Ammon's horn (tissue), 1 donor: ENCODE measurements at regions not wholly inside any gene's neighbourhood (a gene's known extent, or its start where the extent isn't known, plus 50 kb on each side); places are given as distances from the start of the nearest gene placed in this dataset.
A peak's percentile ranks its signal among the peaks of the same experiment; 100 is the strongest.

Experiments used
- DNase-seq: peaks from one replicate; pipeline ENCODE4 v3.0.0-alpha.2; 2016; ENCODE audit warnings: low spot score

DNA sequence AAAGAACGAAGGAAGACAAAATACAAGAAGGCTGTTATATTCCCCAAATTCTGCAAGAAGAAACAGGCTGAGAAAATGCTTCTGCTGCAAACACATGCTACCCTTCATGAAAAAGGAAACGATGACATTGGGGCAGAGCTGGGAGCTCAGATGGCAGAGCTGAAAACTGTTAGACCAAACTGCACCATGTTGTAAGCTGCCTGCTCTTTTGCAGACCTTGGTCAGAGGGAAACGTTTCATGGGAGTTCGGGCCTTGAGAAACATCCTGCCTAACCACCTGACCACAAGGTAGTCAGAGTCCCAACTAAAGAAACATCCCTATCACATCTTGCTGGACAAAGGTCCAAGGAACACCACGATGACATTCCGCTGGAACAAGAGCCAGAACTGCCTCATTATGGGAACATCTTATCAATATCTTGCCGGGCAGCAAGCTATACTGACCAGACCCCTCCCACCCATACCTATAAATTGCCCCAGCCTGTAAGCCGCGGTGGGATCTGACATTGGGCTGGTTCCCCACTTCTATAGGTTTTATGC is 110.7 kb upstream of the CTSC start:
- DNase-seq: no peak

GRCh38 chr11:88447281-88447680 is 109.7 kb upstream of the CTSC start:
- no peak for DNase-seq

DNA sequence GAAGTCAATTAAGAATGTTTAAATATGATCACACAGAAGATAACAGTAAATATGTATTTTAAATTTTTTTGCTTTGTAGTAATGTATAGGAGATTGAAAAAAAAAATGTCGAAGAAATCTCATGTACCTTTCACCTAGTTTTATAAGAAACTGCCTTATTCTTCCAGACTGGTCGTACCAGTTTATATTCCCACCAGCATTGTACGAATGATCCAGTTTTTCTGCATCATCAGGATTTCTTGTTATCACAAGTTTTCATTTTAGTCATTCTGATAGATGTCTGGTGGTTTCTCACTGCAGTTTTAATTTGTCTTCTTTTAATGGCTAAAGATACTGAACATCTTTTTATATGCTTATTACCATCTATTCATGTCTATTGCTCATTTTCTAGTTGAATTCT is 101.8 kb upstream of the CTSC start:
- DNase-seq: no peak

- no peak for DNase-seq
Measured at GRCh38 chr11:88438721-88439120, 101.2 kb upstream of the CTSC start.

GRCh38 chr11:88435415-88435814 is 97.9 kb upstream of the CTSC start:
- no peak for DNase-seq

- no peak for DNase-seq
Measured at GRCh38 chr11:88434333-88434976, 96.9 kb upstream of the CTSC start.

DNA sequence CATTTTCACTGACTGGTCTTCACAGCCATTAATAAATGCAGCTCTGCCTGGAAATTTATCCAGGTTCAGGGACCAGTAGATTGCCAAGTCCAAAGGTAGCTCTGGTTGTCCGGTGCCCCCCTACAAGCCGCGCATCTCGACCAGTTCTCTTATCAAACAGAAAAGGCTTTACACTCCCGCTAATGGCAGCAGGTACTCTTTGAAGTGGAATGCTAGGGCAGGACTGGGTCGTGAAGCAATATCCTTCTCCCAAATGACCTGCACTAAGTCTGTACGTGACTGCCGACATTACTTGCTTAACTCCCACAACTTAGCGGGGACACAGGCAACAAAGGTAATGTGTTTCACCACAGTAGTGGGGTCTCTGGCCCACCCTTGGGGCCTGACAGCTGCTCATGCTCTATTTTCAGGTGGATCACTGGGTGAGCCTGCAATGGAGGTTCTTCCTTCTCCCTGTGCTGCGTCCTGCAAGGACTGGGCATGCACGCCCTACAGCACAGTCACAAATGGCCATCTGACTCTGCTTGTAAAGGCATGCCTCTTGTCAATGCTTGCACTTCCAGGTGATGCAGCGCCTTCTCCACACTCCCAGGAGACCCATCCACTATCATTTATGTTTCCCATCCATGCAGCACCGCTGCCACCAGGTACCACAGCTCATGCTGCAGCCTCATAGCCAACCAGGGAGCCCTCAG is 96.1 kb upstream of the CTSC start:
- no peak for DNase-seq

- no peak for DNase-seq
Measured at GRCh38 chr11:88431675-88432341, 94.3 kb upstream of the CTSC start.

DNA sequence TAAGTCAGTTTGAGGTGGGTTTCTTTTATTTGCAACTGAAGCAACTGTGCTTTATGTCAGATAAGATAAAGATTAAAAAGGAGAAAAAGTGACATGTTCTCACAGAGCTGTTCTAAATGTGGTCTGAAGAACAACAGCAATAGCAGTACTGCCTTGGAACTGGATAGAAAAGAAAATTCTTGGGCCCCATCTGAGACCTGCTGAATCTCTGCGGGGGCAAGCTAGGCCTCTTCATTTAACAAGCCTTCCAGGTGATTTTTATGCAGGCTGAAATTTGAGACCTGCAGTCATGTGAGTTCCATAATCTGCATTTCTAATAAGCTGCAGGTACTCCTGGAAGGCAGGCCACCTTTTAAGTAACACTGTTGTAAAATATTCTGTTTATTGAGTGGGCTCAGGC is 91.4 kb upstream of the CTSC start:
- no peak for DNase-seq

GRCh38 chr11:88427719-88428118 is 90.2 kb upstream of the CTSC start:
- DNase-seq: no peak

DNA sequence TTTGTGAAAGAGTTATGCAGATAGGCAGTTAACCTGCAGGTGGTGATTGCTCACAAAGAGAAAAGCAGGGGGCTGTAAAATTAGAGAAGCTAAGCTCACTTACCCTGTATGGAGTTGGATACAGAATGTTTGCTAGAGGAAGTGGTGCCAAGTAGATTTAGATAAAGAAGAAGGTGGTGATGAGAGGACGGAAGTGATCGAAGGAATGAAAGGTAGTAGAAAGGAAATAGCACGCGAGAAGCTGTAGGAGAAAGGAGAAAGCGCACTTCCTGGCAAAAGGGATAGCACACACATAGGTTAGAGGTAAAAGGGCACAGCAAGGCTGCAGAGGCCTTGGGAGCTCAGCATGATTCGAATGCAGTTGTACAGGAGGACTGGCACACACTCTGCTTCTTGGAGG is 87.3 kb upstream of the CTSC start:
- no peak for DNase-seq

GRCh38 chr11:88421530-88421929 is 84.0 kb upstream of the CTSC start:
- peak; percentile 57 for DNase-seq

DNA sequence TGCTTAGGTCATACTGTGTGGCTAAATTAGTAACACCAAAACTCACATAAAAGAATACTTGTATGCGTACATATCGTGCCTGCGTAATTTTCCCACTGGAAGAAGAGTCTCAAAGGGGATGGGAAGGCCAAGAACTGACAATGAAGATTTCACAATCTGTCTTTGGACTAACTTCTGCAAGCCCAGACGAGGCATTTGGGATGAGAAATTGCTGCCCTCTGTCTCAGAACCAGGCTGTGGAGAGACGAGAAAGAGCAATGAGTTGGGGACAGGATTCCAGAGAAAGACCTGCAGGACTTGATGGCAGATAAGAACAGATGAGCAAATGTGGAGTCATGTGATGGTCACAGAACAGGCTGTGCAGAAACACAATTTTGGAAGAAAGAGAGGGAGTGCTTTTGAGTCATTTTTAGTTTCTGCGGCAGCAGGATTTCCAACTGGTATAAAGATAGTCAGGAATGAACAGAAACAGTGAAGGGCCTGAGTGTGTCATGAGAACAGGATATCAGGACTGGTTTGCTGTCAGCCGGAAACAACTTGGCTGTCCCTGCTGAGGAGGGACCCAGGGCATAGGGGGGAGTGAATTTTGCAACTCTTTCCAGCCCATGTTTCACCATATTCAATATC is 82.7 kb upstream of the CTSC start:
- DNase-seq: peak; percentile 12

DNA sequence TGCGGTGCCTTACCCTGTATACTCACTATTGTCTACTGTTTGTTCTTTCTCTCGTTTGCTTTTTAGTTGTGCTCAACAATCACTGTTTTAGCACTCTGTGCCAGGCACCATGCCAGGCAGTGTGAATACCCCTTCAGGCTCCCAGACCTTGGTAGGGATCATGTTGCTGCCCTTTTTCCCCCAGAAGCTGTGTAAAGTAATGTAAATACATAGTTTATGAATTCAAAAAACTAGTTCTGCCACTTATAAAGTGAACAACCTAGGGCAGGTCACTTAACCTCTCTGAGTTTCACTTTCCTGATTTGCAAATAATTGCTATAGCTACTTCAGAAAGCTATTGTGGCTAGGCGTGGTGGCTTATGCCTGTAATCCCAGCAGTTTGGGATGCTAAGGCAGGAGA is 81.0 kb upstream of the CTSC start:
- DNase-seq: no peak

DNA sequence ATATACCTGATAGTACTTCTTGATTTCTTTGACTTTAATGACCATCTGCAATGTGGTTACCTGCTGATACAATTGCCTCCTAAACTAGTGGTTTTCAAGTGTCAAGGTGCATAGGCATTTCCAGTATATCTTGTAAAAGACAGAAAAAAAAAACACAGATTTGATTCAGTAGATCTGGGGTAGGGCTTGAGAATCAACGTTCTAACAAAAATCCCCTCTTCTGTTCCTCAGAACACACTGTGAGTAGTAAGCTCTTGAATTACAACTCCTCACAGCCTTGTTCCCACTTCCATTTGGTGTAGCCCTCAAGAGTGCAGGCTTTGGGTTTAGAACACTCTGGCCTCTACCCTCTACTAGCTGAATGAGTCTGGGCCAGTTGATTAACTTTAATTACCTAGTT is 78.0 kb upstream of the CTSC start:
- DNase-seq: no peak

- no peak for DNase-seq
Measured at GRCh38 chr11:88414981-88415413, 77.5 kb upstream of the CTSC start.

DNA sequence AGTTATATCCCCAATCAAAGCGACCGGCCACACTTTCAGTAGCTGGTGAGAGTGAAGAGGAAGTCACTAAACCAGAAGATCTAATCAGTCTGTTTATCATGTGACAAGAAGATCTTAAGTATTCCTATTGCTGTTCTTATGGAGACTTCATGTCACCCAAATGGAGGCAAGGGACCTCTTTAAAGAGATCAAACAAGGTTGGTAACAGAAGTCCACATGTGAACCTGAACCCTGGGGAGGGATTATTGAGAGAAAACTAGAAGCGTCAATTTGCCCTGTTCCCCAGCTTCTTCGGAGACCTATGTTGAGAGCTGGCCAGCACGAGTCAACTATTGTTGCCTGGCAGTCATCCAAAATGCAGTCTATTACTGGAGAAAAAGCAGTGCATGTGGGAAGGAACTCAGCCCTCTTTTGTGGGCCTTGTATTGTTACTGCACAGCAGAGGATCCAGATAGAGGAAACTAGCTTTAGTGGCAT is 76.9 kb upstream of the CTSC start:
- DNase-seq: peak; percentile 62

DNA sequence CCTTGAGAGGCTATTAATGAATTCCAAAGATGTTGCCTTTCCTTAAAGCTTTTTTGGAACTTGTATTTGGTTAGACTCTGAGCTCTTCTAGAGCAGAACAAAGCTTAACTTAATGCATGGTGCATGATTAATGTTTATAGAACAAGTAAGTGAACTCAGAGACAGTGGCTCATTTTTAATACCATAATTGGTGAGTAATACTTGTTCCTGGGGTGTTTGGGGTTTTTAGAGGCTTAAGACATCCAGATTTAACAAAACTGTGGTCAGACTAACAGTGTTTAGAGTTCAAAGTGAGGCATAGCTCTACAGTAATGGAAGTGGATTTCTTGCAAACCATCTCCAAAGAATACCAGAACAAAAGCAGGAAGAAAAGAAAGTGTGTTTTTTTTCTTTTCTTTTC is 73.7 kb upstream of the CTSC start:
- no peak for DNase-seq

DNA sequence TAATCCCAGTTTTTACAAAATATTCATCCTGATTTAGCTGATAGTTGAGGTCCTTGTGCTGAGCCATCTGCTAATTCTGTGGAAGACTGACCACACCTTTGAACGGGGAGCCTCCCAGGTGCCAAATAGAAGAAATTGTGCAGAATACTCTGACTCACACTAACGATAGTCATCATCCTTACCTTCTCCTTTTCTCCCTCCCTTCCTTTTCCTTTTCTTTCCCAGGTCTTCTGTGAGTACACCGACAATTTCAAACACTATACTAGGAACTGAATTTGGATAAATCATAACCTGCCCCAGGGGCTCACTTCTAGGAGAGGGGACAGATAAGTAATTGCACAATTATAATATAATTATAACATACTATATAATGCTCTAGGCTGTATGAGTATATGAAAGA is 73.1 kb upstream of the CTSC start:
- DNase-seq: no peak

GRCh38 chr11:88410056-88410455 is 72.5 kb upstream of the CTSC start:
- no peak for DNase-seq

DNA sequence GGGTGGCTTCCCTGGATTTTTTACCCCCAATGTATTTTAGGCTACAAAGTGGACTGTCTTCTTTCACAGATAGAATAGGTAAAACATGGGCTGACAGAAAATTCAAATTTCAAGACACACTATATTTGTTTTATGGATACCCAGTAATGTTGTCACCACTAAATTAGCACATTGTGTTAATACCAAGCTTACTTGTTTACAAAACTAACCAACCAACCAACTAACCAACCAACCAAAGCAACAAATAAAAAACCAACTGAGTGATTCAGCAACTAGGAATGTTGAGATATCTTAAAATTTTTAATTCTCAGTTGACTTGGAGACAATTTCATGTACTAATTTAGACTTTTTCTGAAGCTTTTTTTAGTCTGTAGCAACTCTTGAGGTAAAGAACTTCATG is 69.3 kb upstream of the CTSC start:
- no peak for DNase-seq

GRCh38 chr11:88405853-88406252 is 68.3 kb upstream of the CTSC start:
- DNase-seq: no peak
